ENCODE measurements at regions not wholly inside any gene's neighbourhood (a gene's known extent, or its start where the extent isn't known, plus 50 kb on each side); places are given as distances from the start of the nearest gene placed in this dataset.

- TF ChIP-seq CTCF (IDR thresholded peaks at IDR 0.05) (no peak), POLR2A (IDR thresholded peaks at IDR 0.05) (no peak)
Measured at GRCh38 chr1:166300767-166301166, 134.0 kb upstream of the FAM78B start.

Measured in Peyer's patch (tissue), 4 donors.